ENCODE measurements at regions not wholly inside any gene's neighbourhood (a gene's known extent, or its start where the extent isn't known, plus 50 kb on each side); places are given as distances from the start of the nearest gene placed in this dataset.

GRCh38 chr13:76609643-76610042 lies 276.6 kb downstream of the KCTD12 start:
- Histone ChIP-seq H3K27ac (no peak overlapping the region), H3K9me3 (no peaks in the 10 kb centered on the region), H3K4me3 (no peak overlapping the region), H3K27me3 (no peaks in the 10 kb centered on the region), H3K36me3 (ENCODE audit: low read depth, missing control alignments) (no peaks in the 10 kb centered on the region), H3K4me1 (no peaks in the 10 kb centered on the region)
- intact Hi-C loops (cut with DNase I; ENCODE audit: low total_unique reads): no loop called here
- 66 to 83% methylated on average over 2 of the region's 2 CpGs for WGBS, 2 donors
- no peak for DNase-seq
- no peak for TF ChIP-seq POLR2A (IDR thresholded peaks at IDR 0.05)
- TF ChIP-seq, protein P1, sequence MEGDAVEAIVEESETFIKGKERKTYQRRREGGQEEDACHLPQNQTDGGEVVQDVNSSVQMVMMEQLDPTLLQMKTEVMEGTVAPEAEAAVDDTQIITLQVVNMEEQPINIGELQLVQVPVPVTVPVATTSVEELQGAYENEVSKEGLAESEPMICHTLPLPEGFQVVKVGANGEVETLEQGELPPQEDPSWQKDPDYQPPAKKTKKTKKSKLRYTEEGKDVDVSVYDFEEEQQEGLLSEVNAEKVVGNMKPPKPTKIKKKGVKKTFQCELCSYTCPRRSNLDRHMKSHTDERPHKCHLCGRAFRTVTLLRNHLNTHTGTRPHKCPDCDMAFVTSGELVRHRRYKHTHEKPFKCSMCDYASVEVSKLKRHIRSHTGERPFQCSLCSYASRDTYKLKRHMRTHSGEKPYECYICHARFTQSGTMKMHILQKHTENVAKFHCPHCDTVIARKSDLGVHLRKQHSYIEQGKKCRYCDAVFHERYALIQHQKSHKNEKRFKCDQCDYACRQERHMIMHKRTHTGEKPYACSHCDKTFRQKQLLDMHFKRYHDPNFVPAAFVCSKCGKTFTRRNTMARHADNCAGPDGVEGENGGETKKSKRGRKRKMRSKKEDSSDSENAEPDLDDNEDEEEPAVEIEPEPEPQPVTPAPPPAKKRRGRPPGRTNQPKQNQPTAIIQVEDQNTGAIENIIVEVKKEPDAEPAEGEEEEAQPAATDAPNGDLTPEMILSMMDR (IDR thresholded peaks at IDR 0.05): no peak

DNA sequence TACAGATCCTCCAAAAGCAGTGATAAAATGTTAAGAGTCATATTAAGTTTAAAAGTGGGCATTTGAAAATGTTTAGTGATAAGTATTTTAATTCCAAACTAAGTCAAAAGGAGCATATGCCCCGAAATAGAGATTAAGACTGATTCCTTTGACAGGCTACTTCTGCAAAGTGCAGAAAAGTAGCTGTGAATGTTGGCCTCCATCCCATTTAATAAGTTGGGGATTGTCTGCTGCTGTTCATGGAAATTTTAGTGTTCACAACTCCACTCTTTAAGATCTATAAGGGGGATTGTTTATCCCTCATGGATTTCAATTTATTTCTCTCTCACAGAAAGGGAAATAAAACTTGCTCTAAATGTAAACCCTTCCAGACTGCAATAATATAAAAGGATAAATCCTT lies 278.3 kb downstream of the KCTD12 start:
- WGBS, 2 donors: 65 to 76% methylated on average over 1 of the region's 1 CpG
- Histone ChIP-seq H3K36me3 (ENCODE audit: low read depth, missing control alignments) (no peaks in the 10 kb centered on the region), H3K4me1 (no peaks in the 10 kb centered on the region), H3K27ac (no peak overlapping the region), H3K9me3 (no peaks in the 10 kb centered on the region), H3K27me3 (no peaks in the 10 kb centered on the region), H3K4me3 (no peak overlapping the region)
- TF ChIP-seq, protein P1 (IDR thresholded peaks at IDR 0.05): no peak
- no peak for TF ChIP-seq POLR2A (IDR thresholded peaks at IDR 0.05)
- no peak for DNase-seq
- intact Hi-C loops (cut with DNase I; ENCODE audit: low total_unique reads): no loop called here

GRCh38 chr13:76600081-76600480 lies 286.1 kb downstream of the KCTD12 start:
- Histone ChIP-seq H3K4me1 (peaks cover 18% of the 10 kb centered on the region), H3K27ac (no peak overlapping the region), H3K27me3 (no peaks in the 10 kb centered on the region), H3K4me3 (no peak overlapping the region), H3K9me3 (no peaks in the 10 kb centered on the region), H3K36me3 (ENCODE audit: low read depth, missing control alignments) (no peaks in the 10 kb centered on the region)
- TF ChIP-seq, protein P1 (IDR thresholded peaks at IDR 0.05): no peak
- DNase-seq: peak; percentile 49
- intact Hi-C loops (cut with DNase I; ENCODE audit: low total_unique reads): no loop called here

- Histone ChIP-seq H3K4me1 (peaks cover 18% of the 10 kb centered on the region), H3K4me3 (no peak overlapping the region), H3K27ac (no peak overlapping the region), H3K9me3 (no peaks in the 10 kb centered on the region), H3K27me3 (no peaks in the 10 kb centered on the region), H3K36me3 (ENCODE audit: low read depth, missing control alignments) (no peaks in the 10 kb centered on the region)
- WGBS, 2 donors: 70 to 78% methylated on average over 1 of the region's 1 CpG
- TF ChIP-seq, protein P1 (IDR thresholded peaks at IDR 0.05): no peak
- TF ChIP-seq POLR2A (IDR thresholded peaks at IDR 0.05): no peak
- intact Hi-C loops (cut with DNase I; ENCODE audit: low total_unique reads): no loop called here
- DNase-seq: no peak
Measured at GRCh38 chr13:76597868-76598267, 288.3 kb downstream of the KCTD12 start.

DNA sequence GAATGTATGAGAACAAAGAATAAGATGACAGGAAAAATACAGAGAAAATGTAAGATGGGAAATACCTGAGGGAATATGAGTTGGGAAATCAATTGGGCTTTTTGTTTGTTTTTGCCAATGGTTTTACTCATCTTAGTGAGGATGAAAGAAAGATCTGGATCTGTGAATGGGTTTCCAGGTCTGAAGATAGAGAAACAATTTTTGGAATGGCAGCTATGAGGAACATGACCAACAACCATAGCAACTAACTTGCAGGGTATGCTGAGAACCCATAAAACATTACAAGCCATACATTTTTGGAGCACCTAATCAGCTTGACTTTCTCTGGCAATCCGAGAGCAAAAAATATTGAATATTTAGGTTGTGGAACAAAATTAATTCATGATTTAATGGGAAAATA lies 290.0 kb downstream of the KCTD12 start:
- Histone ChIP-seq H3K4me3 (no peak overlapping the region), H3K4me1 (peaks cover 18% of the 10 kb centered on the region), H3K36me3 (ENCODE audit: low read depth, missing control alignments) (no peaks in the 10 kb centered on the region), H3K27me3 (no peaks in the 10 kb centered on the region), H3K27ac (no peak overlapping the region), H3K9me3 (no peaks in the 10 kb centered on the region)
- intact Hi-C loops (cut with DNase I; ENCODE audit: low total_unique reads): no loop called here
- no peak for DNase-seq
- TF ChIP-seq POLR2A (IDR thresholded peaks at IDR 0.05): no peak
- TF ChIP-seq, protein P1 (IDR thresholded peaks at IDR 0.05): no peak
- 94 to 100% methylated on average over 1 of the region's 1 CpG for WGBS, 2 donors

All from testis (tissue), 2 donors.